ENCODE measurements at regions not wholly inside any gene's neighbourhood (a gene's known extent, or its start where the extent isn't known, plus 50 kb on each side); places are given as distances from the start of the nearest gene placed in this dataset.

- Histone ChIP-seq H3K36me3 (ENCODE audit: insufficient read depth in 1 of 2, low read depth in 1 of 2) (no peaks in the 10 kb centered on the region), H3K27me3 (ENCODE audit: insufficient read depth in 3 of 3, low read length in 2 of 3) (no peaks in the 10 kb centered on the region), H3K4me3 (no peak overlapping the region), H3K4me1 (no peaks in the 10 kb centered on the region), H3K27ac (no peak overlapping the region), H3K9me3 (no peaks in the 10 kb centered on the region)
- 92 to 94% (median 93%) methylated on average over 2 of the region's 2 CpGs for WGBS, 3 donors
- intact Hi-C loops (cut with DNase I) = no loop called here
- DNase-seq (no peak), ATAC-seq (no peak)
- TF ChIP-seq, protein P1, sequence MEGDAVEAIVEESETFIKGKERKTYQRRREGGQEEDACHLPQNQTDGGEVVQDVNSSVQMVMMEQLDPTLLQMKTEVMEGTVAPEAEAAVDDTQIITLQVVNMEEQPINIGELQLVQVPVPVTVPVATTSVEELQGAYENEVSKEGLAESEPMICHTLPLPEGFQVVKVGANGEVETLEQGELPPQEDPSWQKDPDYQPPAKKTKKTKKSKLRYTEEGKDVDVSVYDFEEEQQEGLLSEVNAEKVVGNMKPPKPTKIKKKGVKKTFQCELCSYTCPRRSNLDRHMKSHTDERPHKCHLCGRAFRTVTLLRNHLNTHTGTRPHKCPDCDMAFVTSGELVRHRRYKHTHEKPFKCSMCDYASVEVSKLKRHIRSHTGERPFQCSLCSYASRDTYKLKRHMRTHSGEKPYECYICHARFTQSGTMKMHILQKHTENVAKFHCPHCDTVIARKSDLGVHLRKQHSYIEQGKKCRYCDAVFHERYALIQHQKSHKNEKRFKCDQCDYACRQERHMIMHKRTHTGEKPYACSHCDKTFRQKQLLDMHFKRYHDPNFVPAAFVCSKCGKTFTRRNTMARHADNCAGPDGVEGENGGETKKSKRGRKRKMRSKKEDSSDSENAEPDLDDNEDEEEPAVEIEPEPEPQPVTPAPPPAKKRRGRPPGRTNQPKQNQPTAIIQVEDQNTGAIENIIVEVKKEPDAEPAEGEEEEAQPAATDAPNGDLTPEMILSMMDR (IDR thresholded peaks at IDR 0.05) = no peak
Observed at GRCh38 chr20:57857118-57857517, 147.3 kb upstream of the PMEPA1 start.

- 89 to 93% (median 93%) methylated on average over 2 of the region's 2 CpGs for WGBS, 3 donors
- DNase-seq (no peak), ATAC-seq (no peak)
- no peaks in the 10 kb centered on the region for H3K9me3 ChIP-seq
- intact Hi-C loops (cut with DNase I) = no loop called here
- H3K4me1 ChIP-seq = no peaks in the 10 kb centered on the region
- TF ChIP-seq, protein P1 (IDR thresholded peaks at IDR 0.05) = no peak
- H3K27ac ChIP-seq = no peak overlapping the region
- H3K36me3 ChIP-seq (ENCODE audit: insufficient read depth in 1 of 2, low read depth in 1 of 2) = no peaks in the 10 kb centered on the region
- H3K27me3 ChIP-seq (ENCODE audit: insufficient read depth in 3 of 3, low read length in 2 of 3) = no peaks in the 10 kb centered on the region
- no peak overlapping the region for H3K4me3 ChIP-seq
Observed at GRCh38 chr20:57856658-57857057, 146.8 kb upstream of the PMEPA1 start.

GRCh38 chr20:57851796-57852195 is 142.0 kb upstream of the PMEPA1 start:
- Histone ChIP-seq H3K27ac (no peak overlapping the region), H3K4me1 (no peaks in the 10 kb centered on the region), H3K4me3 (no peak overlapping the region), H3K27me3 (ENCODE audit: insufficient read depth in 3 of 3, low read length in 2 of 3) (no peaks in the 10 kb centered on the region), H3K9me3 (no peaks in the 10 kb centered on the region), H3K36me3 (ENCODE audit: insufficient read depth in 1 of 2, low read depth in 1 of 2) (no peaks in the 10 kb centered on the region)
- intact Hi-C loops (cut with DNase I) = no loop called here
- TF ChIP-seq, protein P1 (IDR thresholded peaks at IDR 0.05) = no peak
- DNase-seq (no peak), ATAC-seq (no peak)
- 64 to 69% (median 68%) methylated on average over 4 of the region's 4 CpGs for WGBS, 3 donors

DNA sequence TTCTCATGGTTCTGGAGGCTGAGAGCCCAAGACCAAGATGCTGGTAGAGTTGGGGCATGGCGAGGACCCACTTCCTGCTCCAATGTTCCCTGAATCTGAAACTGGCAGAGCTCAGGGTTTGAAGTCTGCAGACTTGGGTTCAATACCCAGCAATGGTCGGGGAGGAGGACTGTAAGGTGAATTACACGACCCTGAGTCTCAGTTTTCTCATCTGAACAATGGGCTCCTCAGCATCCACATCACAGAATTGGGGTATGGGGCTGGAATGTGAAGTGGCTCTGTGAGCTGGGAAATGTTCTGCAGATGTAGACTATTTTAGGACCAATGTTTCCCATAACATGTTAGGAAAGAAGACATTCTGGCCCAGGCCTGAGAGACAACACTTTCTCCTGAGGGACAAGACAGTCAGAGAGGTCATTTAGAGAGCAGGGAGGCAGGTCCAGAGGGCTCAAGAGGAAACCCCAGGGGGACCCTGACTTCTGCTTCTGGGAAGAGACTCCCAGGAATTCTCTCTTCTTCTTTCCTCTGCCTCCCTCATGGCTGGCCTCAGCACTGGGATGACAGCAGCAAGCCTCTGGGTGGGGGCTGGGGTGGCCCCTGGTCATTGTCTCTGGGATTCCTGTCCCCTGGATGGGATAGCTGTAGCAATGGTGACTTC is 141.3 kb upstream of the PMEPA1 start:
- no peaks in the 10 kb centered on the region for H3K27me3 ChIP-seq (ENCODE audit: insufficient read depth in 3 of 3, low read length in 2 of 3)
- no peak overlapping the region for H3K27ac ChIP-seq
- no peaks in the 10 kb centered on the region for H3K4me1 ChIP-seq
- intact Hi-C loops (cut with DNase I) = no loop called here
- H3K9me3 ChIP-seq = no peaks in the 10 kb centered on the region
- H3K36me3 ChIP-seq (ENCODE audit: insufficient read depth in 1 of 2, low read depth in 1 of 2) = no peaks in the 10 kb centered on the region
- no peak for ATAC-seq
- H3K4me3 ChIP-seq = no peak overlapping the region
- no peak for DNase-seq
- 87 to 92% (median 89%) methylated on average over 3 of the region's 3 CpGs for WGBS, 3 donors
- TF ChIP-seq, protein P1 (IDR thresholded peaks at IDR 0.05) = no peak

Data from psoas muscle (tissue), 7 donors.